Vagina (tissue), 2 donors: ENCODE measurements at regions not wholly inside any gene's neighbourhood (a gene's known extent, or its start where the extent isn't known, plus 50 kb on each side); places are given as distances from the start of the nearest gene placed in this dataset.

Experiments
- CTCF ChIP-seq, 3 experiments: fragments of 450-650 bp in 2 of 3; fragments of 200-600 bp in 1 of 3; sonication (generic) in 1 of 3; IDR thresholded peaks; one replicate each; pipeline ENCODE4 v1.5.1; 2017 to 2019; ENCODE audit warnings: antibody characterized with exemption in 3 of 3, mild to moderate bottlenecking in 2 of 3, moderate library complexity in 2 of 3
- POLR2A ChIP-seq, 2 donors: fragments of 450-650 bp; IDR thresholded peaks; one replicate each; pipeline ENCODE4 v1.6.1; 2017; ENCODE audit warnings: antibody characterized with exemption in 2 of 2, mild to moderate bottlenecking in 2 of 2, moderate library complexity in 2 of 2
- POLR2AphosphoS5 ChIP-seq, 2 donors: sonication (generic); formaldehyde crosslinking; IDR thresholded peaks; one replicate each; pipeline ENCODE4 v1.9.0; 2017; ENCODE audit warnings: antibody characterized with exemption in 2 of 2, mild to moderate bottlenecking in 2 of 2, low read depth in 1 of 2; ENCODE audit not compliant: insufficient read depth in 1 of 2

DNA sequence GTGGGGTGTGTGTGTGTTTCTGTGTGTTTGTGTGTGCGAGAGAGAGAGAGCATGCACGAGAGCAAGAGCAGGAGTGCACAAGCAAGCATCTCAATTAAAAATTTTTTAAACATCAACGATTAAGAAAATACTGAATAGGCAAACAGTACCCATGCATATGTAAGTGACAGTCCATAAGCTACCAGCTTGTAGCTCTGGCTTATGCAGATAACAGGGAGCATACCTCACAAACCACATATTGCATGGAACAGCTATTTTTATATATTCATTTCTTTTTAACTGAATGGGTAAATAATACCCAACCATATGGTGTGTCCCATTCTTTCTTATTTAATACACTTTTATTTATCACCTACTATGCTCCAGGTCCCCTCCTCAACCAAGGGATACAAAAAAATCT is 234.5 kb downstream of the KBTBD8 start:
- TF ChIP-seq CTCF (IDR thresholded peaks at IDR 0.05) (no peak), POLR2A (IDR thresholded peaks at IDR 0.05) (no peak), POLR2AphosphoS5 (IDR thresholded peaks at IDR 0.05; ENCODE audit: insufficient read depth in 1 of 2, low read depth in 1 of 2) (no peak)
